ENCODE measurements at regions not wholly inside any gene's neighbourhood (a gene's known extent, or its start where the extent isn't known, plus 50 kb on each side); places are given as distances from the start of the nearest gene placed in this dataset.
"Not testable (repeated sequence)": the region's sequence is repeated elsewhere in the genome, so short reads cannot be mapped to it uniquely, and the experiment has no call there.

GRCh38 chr11:91996526-91996925, 228.1 kb upstream of the FAT3 start:
- intact Hi-C loops (cut with micrococcal nuclease), result no loop called here
- no peak overlapping the region for H3K4me3 ChIP-seq (replicated peaks in 1 of 3; ENCODE audit: low read depth in 2 of 3, low read length in 3 of 3)
- H3K27ac ChIP-seq (ENCODE audit: low read depth in 1 of 2, low read length in 2 of 2), result no peak overlapping the region
- no peak for DNase-seq
- H3K27me3 ChIP-seq (ENCODE audit: control insufficient read depth in 2 of 2, insufficient read depth in 2 of 2, low read length in 2 of 2), result no peaks in the 10 kb centered on the region
- no peak overlapping the region for H3K4me2 ChIP-seq (replicated peaks; ENCODE audit: extremely low read depth, low read length, poor library complexity, severe bottlenecking)
- Mint-ChIP-seq H3K27ac (no peak overlapping the region), H3K9me3 (peaks cover 0 to 11% (median 3%) of the 10 kb centered on the region in 7 donors), H3K36me3 (no peaks in the 10 kb centered on the region), H3K4me1 (no peaks in the 10 kb centered on the region), H3K4me3 (no peak overlapping the region), H3K27me3 (ENCODE audit: low read depth in 3 of 3) (no peaks in the 10 kb centered on the region)
- no peaks in the 10 kb centered on the region for H4K20me1 ChIP-seq (ENCODE audit: insufficient read depth, low read length)
- H3K4me1 ChIP-seq (ENCODE audit: control insufficient read depth in 1 of 2, insufficient read depth in 2 of 2, low read length in 2 of 2), result no peaks in the 10 kb centered on the region
- 89% methylated on average over 1 of the region's 1 CpG for WGBS (ENCODE audit: insufficient coverage)
- peaks cover 0 to 2% of the 10 kb centered on the region in 2 donors for H3K9me3 ChIP-seq (replicated peaks in 1 of 2; ENCODE audit: control insufficient read depth in 1 of 2, insufficient read depth in 1 of 2, low read length in 2 of 2)
- no peaks in the 10 kb centered on the region for H3K36me3 ChIP-seq (replicated peaks in 1 of 2; ENCODE audit: control insufficient read depth in 1 of 2, insufficient read depth in 2 of 2, low read length in 2 of 2)
- H2AFZ ChIP-seq (ENCODE audit: insufficient read depth, low read depth, low read length, poor library complexity, severe bottlenecking), result no peak overlapping the region
- no peaks in the 10 kb centered on the region for H3K79me2 ChIP-seq (ENCODE audit: insufficient read depth, low read length)
- no peak for TF ChIP-seq CTCF (IDR thresholded peaks at IDR 0.05)
- H3K9ac ChIP-seq (ENCODE audit: insufficient read depth, low read length, poor library complexity, severe bottlenecking), result no peak overlapping the region

- H3K36me3 Mint-ChIP-seq; DNase-seq; H3K9me3 ChIP-seq (replicated peaks in 1 of 2; ENCODE audit: control insufficient read depth in 1 of 2, insufficient read depth in 1 of 2, low read length in 2 of 2); H3K4me1 ChIP-seq (ENCODE audit: control insufficient read depth in 1 of 2, insufficient read depth in 2 of 2, low read length in 2 of 2); H3K79me2 ChIP-seq (ENCODE audit: insufficient read depth, low read length); H3K4me2 ChIP-seq (replicated peaks; ENCODE audit: extremely low read depth, low read length, poor library complexity, severe bottlenecking); intact Hi-C loops (cut with micrococcal nuclease); H3K4me3 Mint-ChIP-seq; H4K20me1 ChIP-seq (ENCODE audit: insufficient read depth, low read length); H3K9ac ChIP-seq (ENCODE audit: insufficient read depth, low read length, poor library complexity, severe bottlenecking); H3K27ac Mint-ChIP-seq; H3K27me3 Mint-ChIP-seq (ENCODE audit: low read depth in 3 of 3); H3K36me3 ChIP-seq (replicated peaks in 1 of 2; ENCODE audit: control insufficient read depth in 1 of 2, insufficient read depth in 2 of 2, low read length in 2 of 2); H3K27ac ChIP-seq (ENCODE audit: low read depth in 1 of 2, low read length in 2 of 2); H3K27me3 ChIP-seq (ENCODE audit: control insufficient read depth in 2 of 2, insufficient read depth in 2 of 2, low read length in 2 of 2); H3K4me1 Mint-ChIP-seq; H3K4me3 ChIP-seq (replicated peaks in 1 of 3; ENCODE audit: low read depth in 2 of 3, low read length in 3 of 3); H2AFZ ChIP-seq (ENCODE audit: insufficient read depth, low read depth, low read length, poor library complexity, severe bottlenecking): not testable (repeated sequence)
- peaks cover 0 to 12% (median 6%) of the 10 kb centered on the region in 7 donors for H3K9me3 Mint-ChIP-seq
Observed at GRCh38 chr11:91988443-91988842, 236.2 kb upstream of the FAT3 start.

Data from CD14-positive monocyte (primary cell).